Glutamatergic neuron (in vitro differentiated cells): ENCODE measurements at regions not wholly inside any gene's neighbourhood (a gene's known extent, or its start where the extent isn't known, plus 50 kb on each side); places are given as distances from the start of the nearest gene placed in this dataset.

ENCODE experiments used
- DNase-seq: peaks from one replicate; pipeline ENCODE4 v3.0.0; 2022
- H3K27ac Mint-ChIP-seq: one replicate; pipeline ENCODE4 v1.8.0; 2020; ENCODE audit warnings: mild to moderate bottlenecking, mixed read lengths, inconsistent platforms; ENCODE audit not compliant: unreplicated experiment
- H3K27me3 Mint-ChIP-seq: one replicate; pipeline ENCODE4 v1.8.0; 2020; ENCODE audit warnings: mild to moderate bottlenecking, moderate library complexity, mixed read lengths, inconsistent platforms; ENCODE audit not compliant: unreplicated experiment
- H3K36me3 Mint-ChIP-seq: one replicate; pipeline ENCODE4 v1.8.0; 2020; ENCODE audit warnings: mild to moderate bottlenecking, mixed read lengths, inconsistent platforms; ENCODE audit not compliant: unreplicated experiment
- H3K4me1 Mint-ChIP-seq: one replicate; pipeline ENCODE4 v1.8.0; 2020; ENCODE audit warnings: mild to moderate bottlenecking, low read depth, mixed read lengths, inconsistent platforms; ENCODE audit not compliant: unreplicated experiment
- H3K4me3 Mint-ChIP-seq: one replicate; pipeline ENCODE4 v1.8.0; 2020; ENCODE audit warnings: mild to moderate bottlenecking, mixed read lengths, inconsistent platforms; ENCODE audit not compliant: unreplicated experiment
- H3K9me3 Mint-ChIP-seq: one replicate; pipeline ENCODE4 v1.8.0; 2020; ENCODE audit warnings: mild to moderate bottlenecking, moderate library complexity, mixed read lengths, inconsistent platforms; ENCODE audit not compliant: unreplicated experiment
- TF ChIP-seq, protein P1 (sequence below): fragments of 200-600 bp; sonication (generic); IDR thresholded peaks from one replicate; pipeline ENCODE4 v1.5.0; 2021; ENCODE audit not compliant: partially characterized antibody, unreplicated experiment

DNA sequence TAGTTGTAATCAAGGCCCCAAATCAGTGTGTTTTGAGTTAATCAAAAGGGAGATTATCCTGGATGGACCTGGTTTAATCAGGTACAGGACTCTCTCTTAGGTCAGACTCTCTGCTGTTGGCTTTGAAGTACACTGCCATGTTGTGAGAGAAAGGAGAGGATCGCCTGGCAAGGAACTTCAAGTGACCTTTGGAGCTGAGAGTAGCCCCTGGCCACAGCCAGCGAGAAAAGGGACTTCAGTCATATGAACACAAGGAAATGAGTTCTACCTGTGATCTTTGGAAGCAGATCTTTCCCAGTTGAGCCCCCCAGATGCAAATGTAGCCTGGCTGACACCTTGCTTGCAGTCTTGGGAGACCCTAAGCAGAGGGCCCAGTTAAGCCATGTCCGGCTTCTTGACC lies 68.3 kb upstream of the CPM start:
- Mint-ChIP-seq H3K9me3 (no peaks in the 10 kb centered on the region), H3K27me3 (no peaks in the 10 kb centered on the region), H3K27ac (no peak overlapping the region), H3K36me3 (peaks cover 7% of the 10 kb centered on the region), H3K4me3 (no peak overlapping the region), H3K4me1 (no peaks in the 10 kb centered on the region)
- TF ChIP-seq, protein P1, sequence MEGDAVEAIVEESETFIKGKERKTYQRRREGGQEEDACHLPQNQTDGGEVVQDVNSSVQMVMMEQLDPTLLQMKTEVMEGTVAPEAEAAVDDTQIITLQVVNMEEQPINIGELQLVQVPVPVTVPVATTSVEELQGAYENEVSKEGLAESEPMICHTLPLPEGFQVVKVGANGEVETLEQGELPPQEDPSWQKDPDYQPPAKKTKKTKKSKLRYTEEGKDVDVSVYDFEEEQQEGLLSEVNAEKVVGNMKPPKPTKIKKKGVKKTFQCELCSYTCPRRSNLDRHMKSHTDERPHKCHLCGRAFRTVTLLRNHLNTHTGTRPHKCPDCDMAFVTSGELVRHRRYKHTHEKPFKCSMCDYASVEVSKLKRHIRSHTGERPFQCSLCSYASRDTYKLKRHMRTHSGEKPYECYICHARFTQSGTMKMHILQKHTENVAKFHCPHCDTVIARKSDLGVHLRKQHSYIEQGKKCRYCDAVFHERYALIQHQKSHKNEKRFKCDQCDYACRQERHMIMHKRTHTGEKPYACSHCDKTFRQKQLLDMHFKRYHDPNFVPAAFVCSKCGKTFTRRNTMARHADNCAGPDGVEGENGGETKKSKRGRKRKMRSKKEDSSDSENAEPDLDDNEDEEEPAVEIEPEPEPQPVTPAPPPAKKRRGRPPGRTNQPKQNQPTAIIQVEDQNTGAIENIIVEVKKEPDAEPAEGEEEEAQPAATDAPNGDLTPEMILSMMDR, result no peak
- no peak for DNase-seq

DNA sequence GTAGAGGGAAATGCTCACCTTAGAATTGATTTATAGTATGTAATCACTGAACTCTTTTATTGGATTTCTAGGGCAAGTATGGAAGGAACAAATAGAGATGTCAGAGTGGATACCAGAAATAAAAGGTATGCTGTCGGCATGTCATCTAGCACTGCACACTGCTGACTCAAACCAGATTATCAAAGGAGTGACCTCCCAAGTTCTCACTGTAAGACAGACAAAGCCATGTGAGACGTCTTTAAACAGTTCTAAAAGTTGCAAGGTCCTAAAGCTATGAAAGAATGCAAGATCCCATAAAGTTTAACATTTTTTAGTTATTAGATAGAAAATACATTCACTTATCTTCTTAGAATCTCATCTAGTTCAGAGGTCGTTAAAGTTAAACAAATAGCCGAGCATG lies 70.0 kb upstream of the CPM start:
- no peaks in the 10 kb centered on the region for H3K27me3 Mint-ChIP-seq
- no peak overlapping the region for H3K27ac Mint-ChIP-seq
- TF ChIP-seq, protein P1, result no peak
- peaks cover 7% of the 10 kb centered on the region for H3K4me1 Mint-ChIP-seq
- peaks cover 3% of the 10 kb centered on the region for H3K36me3 Mint-ChIP-seq
- H3K9me3 Mint-ChIP-seq, result no peaks in the 10 kb centered on the region
- DNase-seq, result no peak
- no peak overlapping the region for H3K4me3 Mint-ChIP-seq

DNA sequence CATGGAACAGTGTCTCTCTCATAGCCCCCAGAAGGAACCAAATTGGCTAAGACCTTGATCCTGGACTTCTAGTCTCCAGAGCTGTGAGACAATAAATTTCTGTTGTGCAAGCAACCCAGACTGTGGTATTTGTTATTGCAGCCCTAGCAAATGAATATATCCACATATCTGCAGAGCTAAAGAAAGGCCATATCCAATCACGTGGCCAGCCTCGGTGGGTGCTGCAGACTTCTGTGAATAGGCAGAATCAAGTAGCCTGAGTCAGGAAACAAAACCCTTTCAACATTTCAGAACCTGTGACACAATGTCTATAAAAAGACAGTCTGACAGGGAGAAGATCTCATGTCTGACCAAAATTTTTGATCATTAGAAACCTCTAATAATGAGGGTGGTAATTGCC lies 71.0 kb upstream of the CPM start:
- TF ChIP-seq, protein P1, result no peak
- Mint-ChIP-seq H3K27me3 (no peaks in the 10 kb centered on the region), H3K4me1 (peaks cover 8% of the 10 kb centered on the region), H3K27ac (no peak overlapping the region), H3K9me3 (no peaks in the 10 kb centered on the region), H3K36me3 (no peaks in the 10 kb centered on the region), H3K4me3 (no peak overlapping the region)
- DNase-seq, result no peak

DNA sequence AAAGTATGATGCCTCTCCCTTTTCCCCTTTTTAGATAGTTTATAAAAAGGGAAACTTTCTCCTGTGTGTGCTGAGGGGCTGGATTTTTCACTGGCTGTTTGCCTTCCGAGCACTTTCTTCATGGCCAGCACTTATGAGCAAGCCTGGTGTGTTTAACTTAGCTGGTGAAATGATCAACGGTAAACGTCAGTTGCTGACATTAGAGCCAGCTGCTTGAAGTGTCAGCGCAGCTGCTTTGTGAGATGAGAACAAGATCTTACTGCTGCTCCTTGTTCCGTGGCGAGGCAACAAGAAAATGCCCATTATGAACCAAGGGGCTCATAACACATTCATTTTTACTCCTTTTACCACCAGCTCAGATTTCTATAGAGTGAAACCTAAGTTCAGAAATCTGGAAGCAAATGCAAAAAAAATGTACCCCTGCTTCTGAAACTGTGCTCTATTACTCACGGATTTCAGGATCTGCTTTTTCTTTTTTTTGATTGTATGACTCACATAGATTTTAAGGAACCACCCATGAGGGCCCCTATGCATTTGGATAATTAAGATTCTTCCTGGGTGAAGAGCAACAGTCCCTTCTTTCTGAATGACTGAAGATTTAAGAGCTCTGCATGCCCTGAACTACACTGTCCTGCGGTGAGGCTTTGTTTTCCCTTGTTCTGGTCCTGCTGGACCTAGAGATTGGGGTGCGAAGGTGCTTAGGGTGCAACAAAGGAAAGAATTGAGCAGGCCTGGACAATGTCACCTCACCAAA lies 74.3 kb upstream of the CPM start:
- no peak for DNase-seq
- no peaks in the 10 kb centered on the region for H3K9me3 Mint-ChIP-seq
- no peak overlapping the region for H3K27ac Mint-ChIP-seq
- no peaks in the 10 kb centered on the region for H3K36me3 Mint-ChIP-seq
- H3K27me3 Mint-ChIP-seq, result no peaks in the 10 kb centered on the region
- H3K4me1 Mint-ChIP-seq, result peaks cover 8% of the 10 kb centered on the region
- no peak overlapping the region for H3K4me3 Mint-ChIP-seq
- TF ChIP-seq, protein P1, result no peak

DNA sequence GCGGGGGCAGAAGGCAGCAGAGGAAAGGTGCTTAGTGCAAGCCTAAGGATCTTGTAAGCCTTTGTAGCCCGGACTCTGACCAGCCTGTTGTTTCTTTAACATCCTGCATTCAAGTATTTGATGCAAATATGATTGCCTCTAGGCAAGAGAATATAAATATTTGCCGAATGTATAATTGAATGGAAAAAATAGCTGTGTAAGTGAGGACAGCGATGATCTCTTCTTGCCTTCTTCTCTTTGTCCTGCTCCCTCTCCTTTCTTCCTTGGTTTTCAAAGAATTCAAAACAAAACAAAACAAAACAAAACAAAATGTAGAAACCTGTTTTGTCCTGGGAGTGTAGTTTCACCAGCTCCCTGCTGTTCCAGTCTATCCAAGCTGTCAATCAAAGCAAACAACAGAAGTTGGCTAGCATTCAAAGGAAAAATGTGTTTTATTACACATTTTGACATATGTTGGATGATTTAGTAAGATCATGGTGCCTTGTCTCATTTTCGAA lies 74.9 kb upstream of the CPM start:
- Mint-ChIP-seq H3K27ac (no peak overlapping the region), H3K27me3 (peaks cover 3% of the 10 kb centered on the region), H3K9me3 (no peaks in the 10 kb centered on the region), H3K4me3 (no peak overlapping the region), H3K4me1 (peaks cover 8% of the 10 kb centered on the region), H3K36me3 (no peaks in the 10 kb centered on the region)
- DNase-seq, result no peak
- TF ChIP-seq, protein P1, result no peak
